ENCODE measurements at regions not wholly inside any gene's neighbourhood (a gene's known extent, or its start where the extent isn't known, plus 50 kb on each side); places are given as distances from the start of the nearest gene placed in this dataset.
"Not testable (repeated sequence)": the region's sequence is repeated elsewhere in the genome, so short reads cannot be mapped to it uniquely, and the experiment has no call there.

- DNase-seq (ENCODE audit: low spot score) = no peak
Measured at GRCh38 chr9:80836013-80836412, 853.3 kb downstream of the TLE1 start.

GRCh38 chr9:80831751-80832150 is 857.6 kb downstream of the TLE1 start:
- DNase-seq (ENCODE audit: low spot score) = no peak

GRCh38 chr9:80811656-80812055 is 877.7 kb downstream of the TLE1 start:
- DNase-seq (ENCODE audit: low spot score) = no peak

GRCh38 chr9:80811003-80811402 is 878.3 kb downstream of the TLE1 start:
- DNase-seq (ENCODE audit: low spot score) = no peak

GRCh38 chr9:80806671-80807070 is 882.7 kb downstream of the TLE1 start:
- DNase-seq (ENCODE audit: low spot score) = no peak

- DNase-seq (ENCODE audit: low spot score) = no peak
Measured at GRCh38 chr9:80804873-80805272, 884.5 kb downstream of the TLE1 start.

- DNase-seq (ENCODE audit: low spot score) = peak; percentile 95
Measured at GRCh38 chr9:80797831-80798688, 891.3 kb downstream of the TLE1 start.

- DNase-seq (ENCODE audit: low spot score) = no peak
Measured at GRCh38 chr9:80797101-80797829, 892.1 kb downstream of the TLE1 start.

GRCh38 chr9:80796632-80797031 is 892.7 kb downstream of the TLE1 start:
- DNase-seq (ENCODE audit: low spot score) = no peak

GRCh38 chr9:80794197-80794596 is 895.1 kb downstream of the TLE1 start:
- no peak for DNase-seq (ENCODE audit: low spot score)

GRCh38 chr9:80793706-80794105 is 895.6 kb downstream of the TLE1 start:
- no peak for DNase-seq (ENCODE audit: low spot score)

GRCh38 chr9:80792726-80793125 is 896.6 kb downstream of the TLE1 start:
- no peak for DNase-seq (ENCODE audit: low spot score)

GRCh38 chr9:80791836-80792235 is 897.5 kb downstream of the TLE1 start:
- no peak for DNase-seq (ENCODE audit: low spot score)

- no peak for DNase-seq (ENCODE audit: low spot score)
Measured at GRCh38 chr9:80790764-80791163, 898.6 kb downstream of the TLE1 start.

GRCh38 chr9:80789831-80790230 is 899.5 kb downstream of the TLE1 start:
- DNase-seq (ENCODE audit: low spot score) = no peak

- DNase-seq (ENCODE audit: low spot score) = no peak
Measured at GRCh38 chr9:80787636-80788035, 901.7 kb downstream of the TLE1 start.

GRCh38 chr9:80784647-80785046 is 904.7 kb downstream of the TLE1 start:
- DNase-seq (ENCODE audit: low spot score) = no peak

GRCh38 chr9:80775971-80776370 is 913.4 kb downstream of the TLE1 start:
- no peak for DNase-seq (ENCODE audit: low spot score)

GRCh38 chr9:80775530-80775929 is 913.8 kb downstream of the TLE1 start:
- no peak for DNase-seq (ENCODE audit: low spot score)

GRCh38 chr9:80771555-80772347 is 917.6 kb downstream of the TLE1 start:
- DNase-seq (ENCODE audit: low spot score) = no peak

- no peak for DNase-seq (ENCODE audit: low spot score)
Measured at GRCh38 chr9:80763536-80763935, 925.8 kb downstream of the TLE1 start.

GRCh38 chr9:80755586-80755985 is 933.8 kb downstream of the TLE1 start:
- DNase-seq (ENCODE audit: low spot score) = no peak

GRCh38 chr9:80747056-80747455 is 942.3 kb downstream of the TLE1 start:
- not testable (repeated sequence) for DNase-seq (ENCODE audit: low spot score)
